Fibroblast of lung (primary cell): ENCODE measurements at regions not wholly inside any gene's neighbourhood (a gene's known extent, or its start where the extent isn't known, plus 50 kb on each side); places are given as distances from the start of the nearest gene placed in this dataset.

Source experiments
- EZH2 ChIP-seq: IDR thresholded peaks from 2 replicates; pipeline ENCODE4 v1.5.1; 2012; ENCODE audit warnings: low read length, control low read depth, mild to moderate bottlenecking; ENCODE audit errors: missing control alignments
- TF ChIP-seq, protein P1 (sequence below), 2 donors: IDR thresholded peaks in 1 of 2; conservative IDR thresholded peaks in 1 of 2; 1 replicate in 1 of 2; 2 replicates in 1 of 2; pipeline ENCODE4 v1.5.1; 2011 to 2012; ENCODE audit warnings: low read length in 2 of 2, control low read depth in 1 of 2, inconsistent platforms in 1 of 2, low read depth in 1 of 2, mild to moderate bottlenecking in 1 of 2

DNA sequence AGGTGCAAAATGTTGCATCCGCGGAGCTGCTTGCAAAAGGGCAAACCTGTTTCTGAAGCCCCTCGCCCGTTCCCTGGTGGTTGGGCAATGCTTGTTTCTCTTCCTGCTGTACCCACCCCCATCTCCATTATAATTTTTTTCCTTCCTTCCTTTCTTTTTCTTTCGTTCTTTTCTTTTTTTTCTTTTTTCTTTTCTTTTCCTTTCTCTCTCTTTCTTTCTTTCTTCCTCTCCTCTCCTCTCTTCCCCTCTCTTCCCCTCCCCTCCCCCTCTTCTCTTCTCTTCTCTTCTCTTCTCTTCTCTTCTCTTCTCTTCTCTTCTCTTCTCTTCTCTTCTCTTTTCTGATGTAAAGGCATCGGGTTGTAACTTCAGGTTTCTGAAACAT, 278.2 kb downstream of the GATA3 start:
- TF ChIP-seq, protein P1, sequence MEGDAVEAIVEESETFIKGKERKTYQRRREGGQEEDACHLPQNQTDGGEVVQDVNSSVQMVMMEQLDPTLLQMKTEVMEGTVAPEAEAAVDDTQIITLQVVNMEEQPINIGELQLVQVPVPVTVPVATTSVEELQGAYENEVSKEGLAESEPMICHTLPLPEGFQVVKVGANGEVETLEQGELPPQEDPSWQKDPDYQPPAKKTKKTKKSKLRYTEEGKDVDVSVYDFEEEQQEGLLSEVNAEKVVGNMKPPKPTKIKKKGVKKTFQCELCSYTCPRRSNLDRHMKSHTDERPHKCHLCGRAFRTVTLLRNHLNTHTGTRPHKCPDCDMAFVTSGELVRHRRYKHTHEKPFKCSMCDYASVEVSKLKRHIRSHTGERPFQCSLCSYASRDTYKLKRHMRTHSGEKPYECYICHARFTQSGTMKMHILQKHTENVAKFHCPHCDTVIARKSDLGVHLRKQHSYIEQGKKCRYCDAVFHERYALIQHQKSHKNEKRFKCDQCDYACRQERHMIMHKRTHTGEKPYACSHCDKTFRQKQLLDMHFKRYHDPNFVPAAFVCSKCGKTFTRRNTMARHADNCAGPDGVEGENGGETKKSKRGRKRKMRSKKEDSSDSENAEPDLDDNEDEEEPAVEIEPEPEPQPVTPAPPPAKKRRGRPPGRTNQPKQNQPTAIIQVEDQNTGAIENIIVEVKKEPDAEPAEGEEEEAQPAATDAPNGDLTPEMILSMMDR (conservative IDR thresholded peaks at IDR 0.05 in 1 of 2, IDR thresholded peaks at IDR 0.05 in 1 of 2; ENCODE audit: low read depth in 1 of 2, low read length in 2 of 2) = no peak
- no peak for TF ChIP-seq EZH2
